IPS-20b (cell line): ENCODE measurements at regions not wholly inside any gene's neighbourhood (a gene's known extent, or its start where the extent isn't known, plus 50 kb on each side); places are given as distances from the start of the nearest gene placed in this dataset.

Experiments
- H3K27ac ChIP-seq: one replicate; pipeline ENCODE4 v1.5.1; 2013; ENCODE audit warnings: low read length
- H3K27me3 ChIP-seq: 2 replicates; pipeline ENCODE4 v1.6.1; 2013; ENCODE audit warnings: mild to moderate bottlenecking, low read length, inconsistent platforms; ENCODE audit not compliant: insufficient read depth
- H3K36me3 ChIP-seq: 2 replicates; pipeline ENCODE4 v1.6.1; 2013; ENCODE audit warnings: low read depth, mild to moderate bottlenecking, inconsistent platforms, low read length, moderate library complexity; ENCODE audit not compliant: insufficient read depth
- H3K4me1 ChIP-seq: 2 replicates; pipeline ENCODE4 v1.6.1; 2013; ENCODE audit warnings: mild to moderate bottlenecking, control low read depth, inconsistent platforms, low read length, moderate library complexity; ENCODE audit not compliant: insufficient read depth
- H3K4me3 ChIP-seq: 2 replicates; pipeline ENCODE4 v1.5.1; 2013; ENCODE audit warnings: mild to moderate bottlenecking, low read length, inconsistent platforms
- H3K9ac ChIP-seq: 2 replicates; pipeline ENCODE4 v1.6.1; 2013; ENCODE audit warnings: low read depth, mild to moderate bottlenecking, inconsistent platforms, low read length, moderate library complexity
- H3K9me3 ChIP-seq: 2 replicates; pipeline ENCODE4 v1.6.1; 2013; ENCODE audit warnings: mild to moderate bottlenecking, low read depth, low read length, inconsistent platforms; ENCODE audit not compliant: insufficient read depth

GRCh38 chr10:36608251-36608650 lies 517.1 kb upstream of the ANKRD30A start:
- Histone ChIP-seq H3K4me3 (no peak overlapping the region), H3K27ac (no peak overlapping the region), H3K4me1 (no peaks in the 10 kb centered on the region; the same call in 1 of the 2 replicates), H3K9ac (no peak overlapping the region), H3K36me3 (no peaks in the 10 kb centered on the region), H3K27me3 (no peaks in the 10 kb centered on the region), H3K9me3 (no peaks in the 10 kb centered on the region)

GRCh38 chr10:36606234-36606839 lies 519.1 kb upstream of the ANKRD30A start:
- Histone ChIP-seq H3K4me3 (no peak overlapping the region), H3K36me3 (no peaks in the 10 kb centered on the region), H3K9ac (no peak overlapping the region), H3K27me3 (no peaks in the 10 kb centered on the region), H3K9me3 (no peaks in the 10 kb centered on the region), H3K4me1 (no peaks in the 10 kb centered on the region; the same call in 1 of the 2 replicates), H3K27ac (no peak overlapping the region)

- no peaks in the 10 kb centered on the region for H3K36me3 ChIP-seq
- H3K4me1 ChIP-seq = no peaks in the 10 kb centered on the region
- H3K9me3 ChIP-seq = no peaks in the 10 kb centered on the region
- H3K9ac ChIP-seq = no peak overlapping the region
- no peak overlapping the region for H3K27ac ChIP-seq
- H3K27me3 ChIP-seq = no peaks in the 10 kb centered on the region
- no peak overlapping the region for H3K4me3 ChIP-seq
Measured at GRCh38 chr10:36604316-36604715, 521.1 kb upstream of the ANKRD30A start.

DNA sequence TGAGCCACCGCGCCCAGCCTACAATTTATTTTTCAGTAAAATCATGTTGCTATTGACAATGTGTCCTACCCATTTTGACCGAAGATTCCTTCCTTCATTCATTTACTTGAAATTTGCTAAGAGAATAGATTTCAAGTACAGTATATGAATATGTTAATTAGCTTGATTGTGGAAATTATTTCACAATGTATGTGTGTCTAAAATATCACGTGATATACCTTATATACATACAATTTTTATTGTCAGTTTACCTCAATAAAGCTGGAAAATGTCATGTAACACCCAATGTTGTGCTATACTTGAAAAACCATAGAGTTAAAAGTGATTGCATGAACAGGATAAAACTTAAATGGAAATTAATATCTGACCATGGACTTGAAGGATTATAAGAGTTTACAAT lies 521.7 kb upstream of the ANKRD30A start:
- Histone ChIP-seq H3K4me3 (no peak overlapping the region), H3K9ac (no peak overlapping the region), H3K9me3 (no peaks in the 10 kb centered on the region), H3K27ac (no peak overlapping the region), H3K27me3 (no peaks in the 10 kb centered on the region), H3K4me1 (no peaks in the 10 kb centered on the region), H3K36me3 (no peaks in the 10 kb centered on the region)

GRCh38 chr10:36602374-36602773 lies 523.0 kb upstream of the ANKRD30A start:
- Histone ChIP-seq H3K9me3 (no peaks in the 10 kb centered on the region), H3K9ac (no peak overlapping the region), H3K27me3 (no peaks in the 10 kb centered on the region), H3K4me3 (no peak overlapping the region), H3K36me3 (no peaks in the 10 kb centered on the region), H3K27ac (no peak overlapping the region), H3K4me1 (no peaks in the 10 kb centered on the region)

DNA sequence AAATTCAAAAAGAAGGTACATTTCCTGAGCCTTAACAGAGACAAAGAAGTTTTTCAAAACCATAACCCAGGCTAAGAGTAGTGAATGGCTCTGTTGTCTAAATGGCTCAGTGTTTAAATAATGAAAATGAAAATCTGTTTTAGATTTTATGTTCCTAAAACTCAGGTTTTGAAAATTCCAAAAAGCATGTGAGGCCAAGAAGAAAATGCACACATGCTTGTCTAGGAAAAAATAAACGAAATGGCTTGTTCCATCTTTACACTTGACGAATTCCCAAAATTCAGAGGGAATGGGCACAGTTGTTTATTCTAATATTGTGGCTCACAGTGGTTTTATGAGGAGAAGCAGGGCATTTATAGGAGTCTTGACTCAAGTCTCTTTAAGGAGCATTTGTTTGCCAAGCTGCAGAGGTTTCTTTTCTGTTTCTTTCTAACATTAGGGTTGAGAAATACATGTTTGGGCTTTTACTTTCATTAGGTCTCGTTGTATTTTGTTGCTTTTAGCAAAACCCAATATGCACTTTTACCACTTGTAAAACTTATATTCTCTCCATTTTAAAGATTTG lies 527.6 kb upstream of the ANKRD30A start:
- no peak overlapping the region for H3K27ac ChIP-seq
- H3K36me3 ChIP-seq = no peaks in the 10 kb centered on the region
- H3K4me1 ChIP-seq = no peaks in the 10 kb centered on the region
- no peak overlapping the region for H3K9ac ChIP-seq
- H3K27me3 ChIP-seq = no peaks in the 10 kb centered on the region
- H3K4me3 ChIP-seq = no peak overlapping the region
- H3K9me3 ChIP-seq = no peaks in the 10 kb centered on the region

DNA sequence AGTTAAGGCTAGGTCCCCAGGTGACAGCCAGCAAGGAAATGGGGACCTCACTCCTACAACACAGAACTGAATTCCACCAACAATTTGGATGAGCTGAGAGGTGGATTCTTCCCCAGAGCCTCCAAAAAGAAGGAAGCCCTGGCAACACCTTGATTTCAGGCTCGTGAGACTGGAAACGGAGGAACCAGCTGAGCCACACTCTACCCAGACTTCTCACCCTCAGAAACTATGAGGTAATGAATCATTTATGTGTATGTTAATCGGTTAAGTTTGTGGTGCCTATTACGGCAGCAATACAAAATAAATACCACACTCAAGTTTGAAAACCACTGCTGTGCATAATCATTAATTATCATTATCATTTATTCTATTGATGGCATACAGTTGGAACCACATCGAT lies 532.4 kb upstream of the ANKRD30A start:
- no peaks in the 10 kb centered on the region for H3K4me1 ChIP-seq
- H3K36me3 ChIP-seq = no peaks in the 10 kb centered on the region
- H3K4me3 ChIP-seq = no peak overlapping the region
- H3K27ac ChIP-seq = no peak overlapping the region
- H3K9ac ChIP-seq = no peak overlapping the region
- H3K27me3 ChIP-seq = no peaks in the 10 kb centered on the region
- H3K9me3 ChIP-seq = no peaks in the 10 kb centered on the region

DNA sequence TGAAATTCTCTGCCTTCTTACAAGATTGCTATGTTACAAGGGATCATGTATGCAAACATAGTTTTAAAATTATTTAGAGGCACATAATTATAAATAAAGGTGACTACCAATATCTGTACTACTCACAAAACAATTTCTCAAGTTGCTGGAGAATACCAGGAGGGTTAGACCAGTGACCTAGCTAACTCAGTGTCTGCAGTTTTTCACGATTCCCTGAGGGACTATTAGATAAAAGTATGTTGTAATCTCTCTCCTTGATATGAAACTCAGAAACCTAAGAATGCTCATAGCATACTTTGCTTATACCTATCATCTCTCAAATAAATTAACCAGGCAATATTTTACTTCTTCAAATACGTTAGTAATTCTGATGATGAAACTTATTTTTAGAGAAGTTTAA lies 534.0 kb upstream of the ANKRD30A start:
- H3K9ac ChIP-seq = no peak overlapping the region
- no peaks in the 10 kb centered on the region for H3K36me3 ChIP-seq
- no peaks in the 10 kb centered on the region for H3K4me1 ChIP-seq
- no peaks in the 10 kb centered on the region for H3K9me3 ChIP-seq
- H3K27me3 ChIP-seq = no peaks in the 10 kb centered on the region
- H3K4me3 ChIP-seq = no peak overlapping the region
- no peak overlapping the region for H3K27ac ChIP-seq

DNA sequence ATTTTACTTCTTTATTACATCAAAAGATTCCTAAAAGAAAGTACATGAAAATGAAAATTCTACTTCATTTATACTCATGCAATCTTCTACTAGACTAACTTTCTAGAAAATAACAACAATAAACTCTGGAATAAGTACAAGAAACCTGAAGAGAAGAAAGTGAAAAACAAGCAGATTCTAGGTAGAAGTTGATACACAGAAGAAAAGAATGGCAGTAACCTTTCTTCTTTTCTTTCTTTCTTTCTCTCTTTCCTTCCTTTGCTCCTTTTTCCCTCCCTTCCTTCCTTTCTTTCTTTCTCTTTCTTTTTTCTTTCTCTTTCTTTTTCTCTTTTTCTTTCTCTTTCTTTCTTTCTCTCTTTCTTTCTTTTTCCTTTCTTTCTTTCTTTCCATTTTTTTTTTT lies 541.7 kb upstream of the ANKRD30A start:
- H3K4me1 ChIP-seq = no peaks in the 10 kb centered on the region
- H3K4me3 ChIP-seq = no peak overlapping the region
- H3K9ac ChIP-seq = no peak overlapping the region
- H3K9me3 ChIP-seq = no peaks in the 10 kb centered on the region
- H3K27me3 ChIP-seq = no peaks in the 10 kb centered on the region
- no peaks in the 10 kb centered on the region for H3K36me3 ChIP-seq
- no peak overlapping the region for H3K27ac ChIP-seq

DNA sequence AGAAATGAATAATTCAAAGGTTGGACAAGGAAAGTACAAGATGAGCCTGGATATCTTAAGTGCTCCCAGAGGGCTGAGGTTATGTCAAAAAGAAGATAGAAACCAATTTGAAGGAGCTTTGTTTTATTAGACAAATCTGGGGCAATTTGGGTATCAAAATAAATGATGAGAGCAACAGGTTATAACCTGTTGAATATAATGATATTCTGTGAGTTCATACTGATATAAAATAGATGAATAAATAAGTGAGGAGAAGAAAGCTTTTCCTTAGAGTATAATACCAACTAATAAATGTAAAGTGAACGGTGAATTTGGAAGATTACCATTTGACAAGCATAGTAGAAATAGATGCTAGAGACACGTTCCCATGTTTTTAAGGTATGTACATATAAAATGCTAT lies 544.2 kb upstream of the ANKRD30A start:
- Histone ChIP-seq H3K27me3 (no peaks in the 10 kb centered on the region), H3K27ac (no peak overlapping the region), H3K4me1 (no peaks in the 10 kb centered on the region), H3K9me3 (no peaks in the 10 kb centered on the region), H3K4me3 (no peak overlapping the region), H3K9ac (no peak overlapping the region), H3K36me3 (no peaks in the 10 kb centered on the region)

DNA sequence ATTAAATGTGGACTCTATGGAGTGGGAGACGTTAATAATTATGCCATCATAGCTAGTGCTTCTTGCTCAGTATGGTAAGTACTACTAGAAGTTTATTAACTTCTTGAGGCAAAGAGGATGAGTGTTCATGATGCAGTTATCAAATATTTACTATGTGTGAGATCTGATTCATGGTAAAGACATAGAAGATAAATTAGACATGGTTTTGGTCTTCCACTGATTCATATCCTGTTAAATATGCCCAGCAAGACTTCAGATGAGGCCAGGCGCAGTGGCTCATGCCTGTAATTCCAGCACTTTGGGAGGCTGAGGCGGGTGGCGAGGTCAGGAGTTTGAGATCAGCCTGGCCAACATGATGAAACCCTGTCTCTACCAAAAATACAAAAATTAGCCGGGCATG lies 547.1 kb upstream of the ANKRD30A start:
- H3K4me1 ChIP-seq = no peaks in the 10 kb centered on the region
- H3K27me3 ChIP-seq = no peaks in the 10 kb centered on the region
- H3K27ac ChIP-seq = no peak overlapping the region
- H3K9me3 ChIP-seq = no peaks in the 10 kb centered on the region
- no peak overlapping the region for H3K9ac ChIP-seq
- H3K36me3 ChIP-seq = no peaks in the 10 kb centered on the region
- H3K4me3 ChIP-seq = no peak overlapping the region

GRCh38 chr10:36577126-36577525 lies 548.3 kb upstream of the ANKRD30A start:
- Histone ChIP-seq H3K4me1 (no peaks in the 10 kb centered on the region), H3K9me3 (no peaks in the 10 kb centered on the region), H3K9ac (no peak overlapping the region), H3K27ac (no peak overlapping the region), H3K4me3 (no peak overlapping the region), H3K27me3 (no peaks in the 10 kb centered on the region), H3K36me3 (no peaks in the 10 kb centered on the region)
